ENCODE measurements at regions not wholly inside any gene's neighbourhood (a gene's known extent, or its start where the extent isn't known, plus 50 kb on each side); places are given as distances from the start of the nearest gene placed in this dataset.

- no peaks in the 10 kb centered on the region for H3K9me2 ChIP-seq (replicated peaks; ENCODE audit: insufficient read depth, low read length)
Observed at GRCh38 chr10:3948843-3949242, 163.8 kb upstream of the KLF6 start.

DNA sequence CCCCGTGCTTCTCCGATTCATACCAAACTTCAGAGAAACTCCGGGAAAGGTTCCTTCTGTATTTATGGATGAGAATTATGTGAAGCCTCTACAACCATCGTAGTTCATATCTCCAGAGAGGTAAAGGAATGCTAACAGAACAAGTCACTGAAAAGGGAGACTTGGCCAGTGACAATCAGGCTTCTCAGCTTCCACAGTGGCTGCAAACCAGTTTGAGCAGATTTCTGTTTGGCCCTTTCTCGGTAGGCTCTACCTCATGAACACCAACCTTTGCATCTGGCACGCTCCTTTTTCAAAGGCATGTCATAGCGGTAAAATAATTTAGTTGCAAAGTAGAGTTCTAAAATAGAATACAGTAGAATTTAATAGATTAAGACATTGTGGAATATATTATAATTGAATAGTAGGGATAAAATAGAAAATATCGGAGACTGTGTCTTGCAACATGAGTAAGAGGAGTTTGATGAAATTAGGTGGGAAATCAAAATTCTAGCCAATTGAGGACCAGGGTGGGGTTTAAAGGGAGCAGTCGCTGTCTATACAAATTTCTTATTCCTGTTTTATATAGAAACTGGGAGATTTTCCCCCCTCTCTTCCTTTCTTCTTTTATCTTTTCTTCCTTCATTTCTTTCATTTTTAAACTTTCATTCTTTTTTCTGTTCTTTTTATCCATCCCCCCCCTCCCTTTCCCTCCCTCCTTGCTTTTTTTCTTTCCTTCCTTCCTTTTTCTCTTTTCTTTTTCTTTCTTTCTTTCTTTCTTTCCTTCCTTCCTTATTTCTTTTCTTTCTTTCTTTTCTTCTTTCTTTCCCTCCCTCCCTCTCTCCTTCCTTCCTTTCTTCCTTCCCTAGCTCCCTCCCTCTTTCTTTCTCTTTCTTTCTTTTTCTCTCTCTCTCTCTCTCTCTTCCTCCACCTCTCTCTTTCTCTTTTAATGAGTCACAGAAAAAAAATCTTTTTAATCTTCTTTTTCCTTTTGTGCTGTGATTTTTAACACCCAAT, 161.5 kb upstream of the KLF6 start:
- Histone ChIP-seq H3K9me3 (ENCODE audit: insufficient read depth, low read length) (no peaks in the 10 kb centered on the region), H3F3A (ENCODE audit: insufficient read depth) (no peaks in the 10 kb centered on the region), H3K9ac (ENCODE audit: low read length) (no peak overlapping the region), H3K27ac (ENCODE audit: low read depth, low read length) (no peak overlapping the region), H3K27me3 (ENCODE audit: low read length) (no peaks in the 10 kb centered on the region), H3K79me2 (ENCODE audit: insufficient read depth, low read length) (no peaks in the 10 kb centered on the region), H3K4me2 (ENCODE audit: low read depth, low read length, poor library complexity, severe bottlenecking) (no peak overlapping the region), H3K9me2 (replicated peaks; ENCODE audit: insufficient read depth, low read length) (no peaks in the 10 kb centered on the region), H3K4me3 (ENCODE audit: insufficient read depth, low read length, poor library complexity, severe bottlenecking) (no peak overlapping the region), H3K36me3 (ENCODE audit: low read length) (no peaks in the 10 kb centered on the region), H2AFZ (ENCODE audit: low read depth, low read length, severe bottlenecking) (no peak overlapping the region), H4K20me1 (ENCODE audit: low read depth, low read length) (no peaks in the 10 kb centered on the region)
- TF ChIP-seq, protein P1, sequence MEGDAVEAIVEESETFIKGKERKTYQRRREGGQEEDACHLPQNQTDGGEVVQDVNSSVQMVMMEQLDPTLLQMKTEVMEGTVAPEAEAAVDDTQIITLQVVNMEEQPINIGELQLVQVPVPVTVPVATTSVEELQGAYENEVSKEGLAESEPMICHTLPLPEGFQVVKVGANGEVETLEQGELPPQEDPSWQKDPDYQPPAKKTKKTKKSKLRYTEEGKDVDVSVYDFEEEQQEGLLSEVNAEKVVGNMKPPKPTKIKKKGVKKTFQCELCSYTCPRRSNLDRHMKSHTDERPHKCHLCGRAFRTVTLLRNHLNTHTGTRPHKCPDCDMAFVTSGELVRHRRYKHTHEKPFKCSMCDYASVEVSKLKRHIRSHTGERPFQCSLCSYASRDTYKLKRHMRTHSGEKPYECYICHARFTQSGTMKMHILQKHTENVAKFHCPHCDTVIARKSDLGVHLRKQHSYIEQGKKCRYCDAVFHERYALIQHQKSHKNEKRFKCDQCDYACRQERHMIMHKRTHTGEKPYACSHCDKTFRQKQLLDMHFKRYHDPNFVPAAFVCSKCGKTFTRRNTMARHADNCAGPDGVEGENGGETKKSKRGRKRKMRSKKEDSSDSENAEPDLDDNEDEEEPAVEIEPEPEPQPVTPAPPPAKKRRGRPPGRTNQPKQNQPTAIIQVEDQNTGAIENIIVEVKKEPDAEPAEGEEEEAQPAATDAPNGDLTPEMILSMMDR (IDR thresholded peaks at IDR 0.05; ENCODE audit: insufficient read depth, low read length, poor library complexity, severe bottlenecking), result no peak
- no peak for TF ChIP-seq EZH2phosphoT487 (conservative IDR thresholded peaks at IDR 0.05; ENCODE audit: low read length)

More at GRCh38 chr10:3948843-3949242, 163.8 kb upstream of the KLF6 start:
- H3K4me3 ChIP-seq (ENCODE audit: insufficient read depth, low read length, poor library complexity, severe bottlenecking), result no peak overlapping the region
- H4K20me1 ChIP-seq (ENCODE audit: low read depth, low read length), result no peaks in the 10 kb centered on the region
- no peaks in the 10 kb centered on the region for H3K27me3 ChIP-seq (ENCODE audit: low read length)
- H3F3A ChIP-seq (ENCODE audit: insufficient read depth), result no peaks in the 10 kb centered on the region
- no peak overlapping the region for H2AFZ ChIP-seq (ENCODE audit: low read depth, low read length, severe bottlenecking)
- no peak for TF ChIP-seq EZH2phosphoT487 (conservative IDR thresholded peaks at IDR 0.05; ENCODE audit: low read length)
- TF ChIP-seq, protein P1 (IDR thresholded peaks at IDR 0.05; ENCODE audit: insufficient read depth, low read length, poor library complexity, severe bottlenecking), result no peak
- H3K4me2 ChIP-seq (ENCODE audit: low read depth, low read length, poor library complexity, severe bottlenecking), result no peak overlapping the region
- H3K9me3 ChIP-seq (ENCODE audit: insufficient read depth, low read length), result no peaks in the 10 kb centered on the region
- H3K36me3 ChIP-seq (ENCODE audit: low read length), result no peaks in the 10 kb centered on the region
- H3K27ac ChIP-seq (ENCODE audit: low read depth, low read length), result no peak overlapping the region
- no peak overlapping the region for H3K9ac ChIP-seq (ENCODE audit: low read length)
- H3K79me2 ChIP-seq (ENCODE audit: insufficient read depth, low read length), result no peaks in the 10 kb centered on the region

- no peaks in the 10 kb centered on the region for H3F3A ChIP-seq (ENCODE audit: insufficient read depth)
- H3K9ac ChIP-seq (ENCODE audit: low read length), result no peak overlapping the region
- H3K4me3 ChIP-seq (ENCODE audit: insufficient read depth, low read length, poor library complexity, severe bottlenecking), result no peak overlapping the region
- H3K9me2 ChIP-seq (replicated peaks; ENCODE audit: insufficient read depth, low read length), result no peaks in the 10 kb centered on the region
- TF ChIP-seq, protein P1 (IDR thresholded peaks at IDR 0.05; ENCODE audit: insufficient read depth, low read length, poor library complexity, severe bottlenecking), result no peak
- TF ChIP-seq EZH2phosphoT487 (conservative IDR thresholded peaks at IDR 0.05; ENCODE audit: low read length), result no peak
- no peak overlapping the region for H3K27ac ChIP-seq (ENCODE audit: low read depth, low read length)
- no peak overlapping the region for H3K4me2 ChIP-seq (ENCODE audit: low read depth, low read length, poor library complexity, severe bottlenecking)
- no peaks in the 10 kb centered on the region for H3K36me3 ChIP-seq (ENCODE audit: low read length)
- H4K20me1 ChIP-seq (ENCODE audit: low read depth, low read length), result no peaks in the 10 kb centered on the region
- no peaks in the 10 kb centered on the region for H3K9me3 ChIP-seq (ENCODE audit: insufficient read depth, low read length)
- no peaks in the 10 kb centered on the region for H3K79me2 ChIP-seq (ENCODE audit: insufficient read depth, low read length)
- no peaks in the 10 kb centered on the region for H3K27me3 ChIP-seq (ENCODE audit: low read length)
- no peak overlapping the region for H2AFZ ChIP-seq (ENCODE audit: low read depth, low read length, severe bottlenecking)
Observed at GRCh38 chr10:3945026-3945425, 160.0 kb upstream of the KLF6 start.
